ENCODE measurements at regions not wholly inside any gene's neighbourhood (a gene's known extent, or its start where the extent isn't known, plus 50 kb on each side); places are given as distances from the start of the nearest gene placed in this dataset.

- no peak for TF ChIP-seq GATA3 (IDR thresholded peaks at IDR 0.05; ENCODE audit: low read depth, low read length)
- TF ChIP-seq GATA2 (IDR thresholded peaks at IDR 0.05; ENCODE audit: low read depth, low read length), result no peak
Observed at GRCh38 chr5:179497636-179498340, 52.6 kb upstream of the RUFY1 start.

DNA sequence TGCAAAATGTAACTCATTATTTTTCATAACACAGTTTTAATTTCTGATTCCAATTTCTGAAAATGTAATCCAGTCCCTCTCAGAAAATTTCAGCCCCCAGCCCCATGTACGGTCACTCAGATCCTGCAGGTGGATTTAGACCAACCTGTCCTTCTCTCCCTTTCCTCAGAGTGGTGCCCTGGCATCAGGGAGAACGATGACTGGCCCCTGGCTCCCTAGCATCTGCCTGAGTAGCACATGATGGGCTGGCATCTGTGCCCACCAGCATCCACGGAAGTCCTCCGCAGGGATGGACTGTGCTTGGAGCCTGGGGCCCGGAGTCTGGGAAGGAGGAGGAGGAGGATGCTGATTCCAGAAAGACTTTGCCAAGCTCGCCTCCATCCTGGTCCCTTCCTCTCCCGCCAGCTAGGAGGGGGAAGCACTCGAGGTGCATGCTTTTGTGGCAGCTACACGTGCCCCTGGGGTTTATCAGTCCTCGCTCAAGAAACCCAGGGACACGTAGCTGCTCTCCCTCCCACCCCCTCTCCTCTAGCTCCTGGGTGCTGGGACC lies 54.4 kb upstream of the RUFY1 start:
- TF ChIP-seq GATA2 (IDR thresholded peaks at IDR 0.05; ENCODE audit: low read depth, low read length) (no peak), GATA3 (IDR thresholded peaks at IDR 0.05; ENCODE audit: low read depth, low read length) (no peak)

DNA sequence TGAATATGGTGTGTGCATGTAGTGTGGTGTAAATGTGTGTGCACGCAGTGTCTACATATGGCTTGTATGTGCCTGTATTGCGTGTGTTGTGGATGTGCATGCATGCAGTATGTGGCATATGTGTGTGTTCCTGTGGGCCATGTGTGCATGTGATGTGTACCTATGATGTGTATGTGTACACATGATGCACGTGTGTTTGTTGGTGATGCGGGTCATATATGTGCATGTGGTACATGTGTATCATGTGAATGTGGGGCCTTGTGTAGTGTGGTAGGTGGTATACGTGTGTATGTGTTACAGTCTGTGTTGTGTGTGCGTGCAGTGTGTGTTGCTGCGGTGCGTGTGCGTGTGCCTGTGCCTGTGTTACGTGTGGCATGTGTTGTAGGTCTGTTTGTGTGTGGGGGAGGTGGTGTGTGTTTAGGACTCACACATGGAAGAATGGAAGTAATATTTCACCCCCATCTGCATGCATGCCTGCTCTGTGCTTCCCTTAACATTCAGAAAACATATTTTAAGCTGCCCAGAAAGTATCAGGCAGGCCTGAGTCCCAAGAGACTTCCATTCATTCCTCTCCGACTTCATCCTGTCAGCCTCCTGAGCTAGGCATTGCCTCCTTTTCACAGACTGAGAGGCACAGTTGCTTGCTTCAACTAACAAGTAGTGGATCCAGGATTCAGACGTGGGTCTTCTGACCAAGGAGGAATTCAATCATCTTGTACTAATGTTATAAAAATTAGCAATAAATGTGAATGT lies 55.4 kb upstream of the RUFY1 start:
- TF ChIP-seq GATA3 (IDR thresholded peaks at IDR 0.05; ENCODE audit: low read depth, low read length), result no peak
- no peak for TF ChIP-seq GATA2 (IDR thresholded peaks at IDR 0.05; ENCODE audit: low read depth, low read length)

GRCh38 chr5:179488975-179489374 lies 61.4 kb upstream of the RUFY1 start:
- TF ChIP-seq GATA2 (IDR thresholded peaks at IDR 0.05; ENCODE audit: low read depth, low read length) (no peak), GATA3 (IDR thresholded peaks at IDR 0.05; ENCODE audit: low read depth, low read length) (no peak)

GRCh38 chr5:179488491-179488890 lies 61.9 kb upstream of the RUFY1 start:
- no peak for TF ChIP-seq GATA2 (IDR thresholded peaks at IDR 0.05; ENCODE audit: low read depth, low read length)
- TF ChIP-seq GATA3 (IDR thresholded peaks at IDR 0.05; ENCODE audit: low read depth, low read length), result no peak

DNA sequence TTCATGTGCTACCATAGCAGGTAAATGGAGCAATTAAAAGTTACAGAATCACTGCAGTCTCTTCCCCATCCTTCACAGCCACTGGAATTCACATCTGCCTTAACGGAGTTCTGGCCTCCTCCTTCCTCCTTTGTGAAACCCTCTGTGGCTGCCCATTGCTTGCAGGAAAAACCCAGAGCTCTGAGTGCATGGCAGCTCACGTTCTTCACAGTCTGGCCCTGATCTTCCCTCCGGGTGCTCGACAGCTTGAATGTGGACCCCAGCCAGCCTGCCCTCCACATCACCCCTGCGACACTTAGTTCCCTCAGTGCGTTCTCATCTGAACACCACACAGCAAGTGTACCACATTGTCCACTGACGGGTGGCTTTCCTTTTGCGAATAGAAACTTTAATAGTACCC lies 63.2 kb upstream of the RUFY1 start:
- TF ChIP-seq GATA2 (IDR thresholded peaks at IDR 0.05; ENCODE audit: low read depth, low read length) (no peak), GATA3 (IDR thresholded peaks at IDR 0.05; ENCODE audit: low read depth, low read length) (no peak)

GRCh38 chr5:179486596-179487051 lies 63.7 kb upstream of the RUFY1 start:
- no peak for TF ChIP-seq GATA3 (IDR thresholded peaks at IDR 0.05; ENCODE audit: low read depth, low read length)
- no peak for TF ChIP-seq GATA2 (IDR thresholded peaks at IDR 0.05; ENCODE audit: low read depth, low read length)

- TF ChIP-seq GATA2 (IDR thresholded peaks at IDR 0.05; ENCODE audit: low read depth, low read length), result no peak
- TF ChIP-seq GATA3 (IDR thresholded peaks at IDR 0.05; ENCODE audit: low read depth, low read length), result no peak
Observed at GRCh38 chr5:179485845-179486575, 64.3 kb upstream of the RUFY1 start.

- no peak for TF ChIP-seq GATA2 (IDR thresholded peaks at IDR 0.05; ENCODE audit: low read depth, low read length)
- no peak for TF ChIP-seq GATA3 (IDR thresholded peaks at IDR 0.05; ENCODE audit: low read depth, low read length)
Observed at GRCh38 chr5:179484761-179485160, 65.6 kb upstream of the RUFY1 start.

DNA sequence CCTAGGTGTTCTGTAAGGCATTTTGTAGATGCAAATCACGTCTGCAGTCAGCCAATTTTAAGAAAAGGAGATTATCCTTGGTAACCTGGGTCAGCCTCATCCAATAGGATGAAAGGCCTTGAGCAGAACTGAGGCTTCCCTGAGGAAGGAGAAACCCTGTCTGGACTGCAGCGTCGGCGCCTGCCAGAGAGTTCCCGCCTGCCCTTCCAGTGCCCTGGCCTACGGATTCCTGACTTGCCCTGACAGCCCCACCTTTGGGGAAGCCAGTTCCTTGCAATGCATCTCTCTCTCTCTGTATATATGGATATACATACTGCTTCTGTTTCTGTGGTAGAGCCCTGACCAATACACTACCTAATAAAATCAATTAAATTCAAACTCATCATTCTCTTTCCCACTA lies 66.2 kb upstream of the RUFY1 start:
- TF ChIP-seq GATA2 (IDR thresholded peaks at IDR 0.05; ENCODE audit: low read depth, low read length) (no peak), GATA3 (IDR thresholded peaks at IDR 0.05; ENCODE audit: low read depth, low read length) (no peak)

DNA sequence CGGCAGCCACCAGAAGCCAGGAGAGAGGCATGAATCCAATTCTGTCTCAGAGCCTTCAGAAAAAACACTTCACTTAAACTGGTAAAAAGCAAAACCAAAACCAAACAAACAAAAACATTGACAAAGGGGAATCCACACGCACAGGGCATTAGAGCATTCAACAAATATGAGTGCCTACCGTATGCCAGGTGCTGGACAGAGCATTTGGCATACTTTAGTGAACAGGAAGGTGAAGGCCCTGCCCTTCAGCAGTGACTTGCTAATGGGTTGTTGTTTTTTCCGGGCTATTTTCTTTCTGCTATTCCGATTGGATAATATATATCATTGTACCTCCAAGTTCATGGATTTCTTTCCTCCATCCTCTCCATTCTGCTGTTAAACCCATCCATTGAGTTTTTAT lies 71.7 kb upstream of the RUFY1 start:
- no peak for TF ChIP-seq GATA2 (IDR thresholded peaks at IDR 0.05; ENCODE audit: low read depth, low read length)
- no peak for TF ChIP-seq GATA3 (IDR thresholded peaks at IDR 0.05; ENCODE audit: low read depth, low read length)

DNA sequence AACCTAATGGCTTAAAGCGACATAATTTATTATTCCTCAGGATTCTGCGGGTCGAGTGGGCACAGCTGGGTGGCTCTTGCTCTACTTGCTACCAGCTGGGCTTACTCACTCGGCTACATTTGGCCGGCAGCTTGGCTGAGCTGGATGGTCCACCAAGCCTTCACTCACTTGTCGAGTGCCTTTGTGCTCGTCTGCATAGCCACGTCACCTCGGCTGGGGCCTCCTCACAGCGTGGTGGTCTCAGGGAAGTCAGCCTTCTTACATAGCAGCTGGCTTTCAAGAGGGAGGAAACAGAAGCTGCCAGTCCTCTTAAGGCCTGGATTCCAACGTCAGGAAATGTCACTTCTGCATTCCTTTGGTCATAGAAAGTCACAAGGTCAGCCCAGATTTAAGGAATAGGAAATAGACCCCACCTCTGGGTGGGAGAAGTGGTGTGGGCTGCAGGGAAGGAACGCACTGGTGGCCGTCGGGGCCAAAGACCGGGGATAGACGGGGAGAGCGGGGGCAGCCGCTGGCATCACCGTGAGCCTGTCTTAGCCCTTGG lies 75.1 kb upstream of the RUFY1 start:
- TF ChIP-seq GATA2 (IDR thresholded peaks at IDR 0.05; ENCODE audit: low read depth, low read length) (no peak), GATA3 (IDR thresholded peaks at IDR 0.05; ENCODE audit: low read depth, low read length) (no peak)

GRCh38 chr5:179472641-179473040 lies 77.7 kb upstream of the RUFY1 start:
- TF ChIP-seq GATA3 (IDR thresholded peaks at IDR 0.05; ENCODE audit: low read depth, low read length) (no peak), GATA2 (IDR thresholded peaks at IDR 0.05; ENCODE audit: low read depth, low read length) (no peak)

DNA sequence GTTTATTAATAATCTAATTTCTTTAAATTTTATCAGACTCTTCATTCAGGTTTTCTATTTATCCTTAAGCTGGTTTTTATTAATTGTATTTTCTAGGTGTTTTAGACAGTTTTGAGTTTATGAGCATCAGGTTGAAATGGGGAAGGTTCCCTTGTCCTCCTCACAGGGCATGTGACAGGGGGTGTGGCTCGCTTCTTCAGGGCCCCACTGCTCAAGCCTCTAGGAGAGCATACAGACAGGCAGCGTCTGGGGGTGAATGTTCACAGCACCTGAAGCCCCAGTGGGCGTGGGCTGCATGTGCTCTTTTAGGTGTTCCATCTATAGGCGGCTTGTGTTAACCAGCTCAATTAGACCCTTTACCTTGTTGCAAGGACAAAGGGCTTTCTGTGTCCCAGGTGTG lies 78.2 kb upstream of the RUFY1 start:
- TF ChIP-seq GATA2 (IDR thresholded peaks at IDR 0.05; ENCODE audit: low read depth, low read length) (no peak), GATA3 (IDR thresholded peaks at IDR 0.05; ENCODE audit: low read depth, low read length) (no peak)
